ENCODE measurements at regions not wholly inside any gene's neighbourhood (a gene's known extent, or its start where the extent isn't known, plus 50 kb on each side); places are given as distances from the start of the nearest gene placed in this dataset.

GRCh38 chr5:30808996-30809395 is 384.5 kb upstream of the CDH6 start:
- no peak overlapping the region for H3K4ac ChIP-seq (ENCODE audit: low read depth, low read length)
- no peak overlapping the region for H3K27ac Mint-ChIP-seq
- no peak overlapping the region for H4K8ac ChIP-seq (replicated peaks; ENCODE audit: insufficient read length, low read depth, low read length)
- H3K27me3 ChIP-seq (ENCODE audit: insufficient read depth, low read length), result no peaks in the 10 kb centered on the region
- H3K36me3 Mint-ChIP-seq (ENCODE audit: insufficient read depth in 1 of 3, low read depth in 3 of 3), result peaks cover 0 to 4% (median 0%) of the 10 kb centered on the region in 3 experiments; a peak in 2 of 7 replicates
- no peaks in the 10 kb centered on the region for H3K27me3 Mint-ChIP-seq (ENCODE audit: low read depth)
- no peak overlapping the region for H3K4me3 Mint-ChIP-seq
- no peak overlapping the region for H2BK20ac ChIP-seq (ENCODE audit: low read depth, low read length, poor library complexity, severe bottlenecking)
- H2BK12ac ChIP-seq (ENCODE audit: insufficient read length, low read depth, low read length), result no peak overlapping the region
- no peak overlapping the region for H3K56ac ChIP-seq (ENCODE audit: insufficient read length, low read depth, low read length)
- H4K91ac ChIP-seq (ENCODE audit: insufficient read length, low read depth, low read length), result no peak overlapping the region
- no peak overlapping the region for H2BK15ac ChIP-seq (ENCODE audit: low read depth, low read length)
- H3K23me2 ChIP-seq (ENCODE audit: insufficient read length, low read depth, low read length, poor library complexity, severe bottlenecking), result no peaks in the 10 kb centered on the region
- H3K79me2 ChIP-seq (ENCODE audit: insufficient read depth, low read length), result no peaks in the 10 kb centered on the region
- H3K79me1 ChIP-seq (ENCODE audit: insufficient read depth, low read depth, low read length, poor library complexity, severe bottlenecking), result no peaks in the 10 kb centered on the region
- no peak overlapping the region for H3K23ac ChIP-seq (ENCODE audit: insufficient read length, low read depth, low read length)
- H3K9me3 ChIP-seq (ENCODE audit: control insufficient read depth, low read depth, low read length), result no peaks in the 10 kb centered on the region
- no peaks in the 10 kb centered on the region for H3K9me3 Mint-ChIP-seq
- H3K4me1 ChIP-seq (ENCODE audit: insufficient read depth, low read length), result peaks cover 3% of the 10 kb centered on the region; the same call in 1 of the 2 replicates
- H2BK120ac ChIP-seq (ENCODE audit: low read depth, low read length, poor library complexity, severe bottlenecking), result no peak overlapping the region
- H3K27ac ChIP-seq (ENCODE audit: insufficient read length, low read depth, low read length), result no peak overlapping the region
- peaks cover 9 to 16% of the 10 kb centered on the region in 2 experiments for H3K4me1 Mint-ChIP-seq
- TF ChIP-seq, protein P1, sequence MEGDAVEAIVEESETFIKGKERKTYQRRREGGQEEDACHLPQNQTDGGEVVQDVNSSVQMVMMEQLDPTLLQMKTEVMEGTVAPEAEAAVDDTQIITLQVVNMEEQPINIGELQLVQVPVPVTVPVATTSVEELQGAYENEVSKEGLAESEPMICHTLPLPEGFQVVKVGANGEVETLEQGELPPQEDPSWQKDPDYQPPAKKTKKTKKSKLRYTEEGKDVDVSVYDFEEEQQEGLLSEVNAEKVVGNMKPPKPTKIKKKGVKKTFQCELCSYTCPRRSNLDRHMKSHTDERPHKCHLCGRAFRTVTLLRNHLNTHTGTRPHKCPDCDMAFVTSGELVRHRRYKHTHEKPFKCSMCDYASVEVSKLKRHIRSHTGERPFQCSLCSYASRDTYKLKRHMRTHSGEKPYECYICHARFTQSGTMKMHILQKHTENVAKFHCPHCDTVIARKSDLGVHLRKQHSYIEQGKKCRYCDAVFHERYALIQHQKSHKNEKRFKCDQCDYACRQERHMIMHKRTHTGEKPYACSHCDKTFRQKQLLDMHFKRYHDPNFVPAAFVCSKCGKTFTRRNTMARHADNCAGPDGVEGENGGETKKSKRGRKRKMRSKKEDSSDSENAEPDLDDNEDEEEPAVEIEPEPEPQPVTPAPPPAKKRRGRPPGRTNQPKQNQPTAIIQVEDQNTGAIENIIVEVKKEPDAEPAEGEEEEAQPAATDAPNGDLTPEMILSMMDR (conservative IDR thresholded peaks at IDR 0.05), result no peak
- H2AFZ ChIP-seq (ENCODE audit: low read length), result no peak overlapping the region
- H3T11ph ChIP-seq (ENCODE audit: low read length), result no peak overlapping the region
- H2AK5ac ChIP-seq (ENCODE audit: insufficient read length, low read length), result no peak overlapping the region
- no peak overlapping the region for H4K5ac ChIP-seq (ENCODE audit: insufficient read length, low read depth, low read length)
- H3K4me2 ChIP-seq (ENCODE audit: insufficient read depth, insufficient read length, low read length), result no peak overlapping the region
- no peak overlapping the region for H3K9ac ChIP-seq (ENCODE audit: extremely low read depth, insufficient read length, low read length)
- no peak overlapping the region for H3K18ac ChIP-seq (ENCODE audit: insufficient read length, low read depth, low read length)
- no CpG with 5 or more reads among the region's 2 CpGs for WGBS (ENCODE audit: extremely low coverage, insufficient read length, low lambda C conversion rate)
- no peaks in the 10 kb centered on the region for H4K20me1 ChIP-seq (ENCODE audit: control insufficient read depth, insufficient read depth, insufficient read length)
- no peak for DNase-seq
- no peak overlapping the region for H2BK5ac ChIP-seq (ENCODE audit: insufficient read length, low read length)
- H3K14ac ChIP-seq (ENCODE audit: insufficient read depth, low read length), result no peak overlapping the region

All from H9 (cell line).